Heart left ventricle (tissue), 13 donors: ENCODE measurements at regions not wholly inside any gene's neighbourhood (a gene's known extent, or its start where the extent isn't known, plus 50 kb on each side); places are given as distances from the start of the nearest gene placed in this dataset.

Source experiments
- CTCF ChIP-seq, 12 donors: fragments of 200-600 bp; sonication (generic) in 4 of 12; IDR thresholded peaks; one replicate each; pipeline versions ENCODE4 v1.5.0 to v1.8.0; 2018 to 2022; ENCODE audit warnings: antibody characterized with exemption in 12 of 12, mild to moderate bottlenecking in 5 of 12
- POLR2A ChIP-seq, 2 donors: fragments of 450-650 bp; IDR thresholded peaks; one replicate each; pipeline ENCODE4 v1.6.1; 2017; ENCODE audit warnings: antibody characterized with exemption in 2 of 2, mild to moderate bottlenecking in 2 of 2, moderate library complexity in 2 of 2
- donor health status: ischemic (EF 13 %, LVEDD 7.1; RV severe dilation, severe dysfunction).
- donor health status: DM: no; HTN: yes; CAD: no.
- donor health status: DM: no; HTN: no; CAD: no.
- donor health status: ischemic (EF 25% LVEDD 6.9; RV normal size, moderate dysfunction).
- donor health status: ischemic (EF 25% LVEDD 5.7; RV mildly dilated, moderate dysfunction).
- donor health status: ischemic (EF 35%, LVEDD 5.7; RV mildly dilated, moderate dysfunction).
- donor health status: nonischemic (EF 11% LVEDD 7.7; RV severe dilation, severe dysfunction).
- donor health status: DM: yes; HTN: yes; CAD: no.
- donor health status: PGD.
- donor health status: ischemic (EF 29% LVEDD 5.4; RV normal size, mild dysfunction).
- donor health status: nonischemic (EF 23%, LVEDD 6.1; RV moderate dilation, normal function).

- TF ChIP-seq CTCF (IDR thresholded peaks at IDR 0.05) (no peak), POLR2A (IDR thresholded peaks at IDR 0.05) (no peak)
Observed at GRCh38 chr18:25923193-25923592, 167.2 kb downstream of the SS18 start.
